Ovary (tissue), 7 donors: ENCODE measurements at regions not wholly inside any gene's neighbourhood (a gene's known extent, or its start where the extent isn't known, plus 50 kb on each side); places are given as distances from the start of the nearest gene placed in this dataset.

Source experiments
- DNase-seq, 5 donors: peaks; one replicate each; pipeline ENCODE4 v3.0.0-alpha.2; 2019 to 2020
- H3K27ac ChIP-seq, 2 donors: fragments of 200-600 bp; one replicate each; pipeline versions ENCODE4 v1.5.1 to v1.8.0; 2019 to 2022
- H3K27me3 ChIP-seq: fragments of 200-600 bp; one replicate; pipeline ENCODE4 v1.8.0; 2022
- H3K36me3 ChIP-seq: fragments of 200-600 bp; sonication (generic); one replicate; pipeline ENCODE4 v1.5.1; 2019
- H3K4me1 ChIP-seq: one replicate; pipeline ENCODE4 v1.8.1; 2013; ENCODE audit warnings: mild to moderate bottlenecking, moderate library complexity; ENCODE audit not compliant: insufficient read depth
- H3K4me3 ChIP-seq: fragments of 200-600 bp; sonication (generic); one replicate; pipeline ENCODE4 v1.5.1; 2017
- H3K9me3 ChIP-seq, 2 donors: fragments of 200-600 bp in 1 of 2; sonication (generic) in 1 of 2; one replicate each; pipeline versions ENCODE4 v1.5.1 to v1.8.1; 2013 to 2019; ENCODE audit warnings: mild to moderate bottlenecking in 1 of 2, moderate library complexity in 1 of 2
- EP300 ChIP-seq: sonication (generic); formaldehyde crosslinking; IDR thresholded peaks from one replicate; pipeline ENCODE4 v1.6.1; 2017; ENCODE audit warnings: antibody characterized with exemption
- POLR2A ChIP-seq: fragments of 450-650 bp; IDR thresholded peaks from one replicate; pipeline ENCODE4 v1.6.1; 2017; ENCODE audit warnings: antibody characterized with exemption, mild to moderate bottlenecking, moderate library complexity
- WGBS, 3 donors: extraction: QIAGEN DNeasy Blood & Tissue Kit in 1 of 3; methylation state at CpG; one replicate each; pipeline versions ENCODE4 v1.1.5 to v1.1.7; 2013 to 2017; 5-methylcytosine and 5-hydroxymethylcytosine counted together
- intact Hi-C, 4 donors: fragments of 100-400 bp; cut with DNase I; formaldehyde crosslinking; loops; one replicate each; pipeline versions ENCODE4 v1.11.0 to v1.15.1; 2022 to 2023
- TF ChIP-seq, protein P1 (sequence below), 3 donors: fragments of 450-650 bp in 2 of 3; fragments of 200-600 bp in 1 of 3; IDR thresholded peaks; one replicate each; pipeline versions ENCODE4 v1.5.1 to v1.8.0; 2016 to 2022; ENCODE audit warnings: antibody characterized with exemption in 3 of 3, mild to moderate bottlenecking in 1 of 3
- donor health status: DM: no; HTN: no; CAD: no; lungs with moderate emphysema.
- donor health status: DM: no; HTN: no; CAD: no.
- donor health status: Bipolar disorder and iron deficiency.
- donor health status: DM: no; HTN: no; CAD: no.
- donor health status: DM: yes; HTN: yes; CAD: no.

DNA sequence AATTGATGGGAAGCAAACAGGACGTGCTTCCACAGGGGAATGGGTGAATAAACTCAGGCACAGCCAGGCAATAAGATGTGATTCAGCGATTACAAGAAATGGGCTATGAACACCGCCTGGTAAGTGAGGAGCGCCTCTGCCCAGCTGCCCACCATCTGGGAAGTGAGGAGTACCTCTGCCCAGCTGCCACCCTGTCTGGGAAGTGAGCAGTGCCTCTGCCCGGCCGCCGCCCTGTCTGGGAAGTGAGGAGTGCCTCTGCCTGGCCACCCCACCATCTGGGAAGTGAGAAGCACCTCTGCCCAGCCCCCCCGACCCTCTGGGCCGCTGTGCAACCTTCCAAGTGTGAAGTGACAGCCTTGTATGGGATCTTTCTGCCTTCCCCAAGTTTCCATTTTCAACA, 73.2 kb upstream of the PRR5 start:
- TF ChIP-seq EP300, result no peak
- TF ChIP-seq, protein P1, sequence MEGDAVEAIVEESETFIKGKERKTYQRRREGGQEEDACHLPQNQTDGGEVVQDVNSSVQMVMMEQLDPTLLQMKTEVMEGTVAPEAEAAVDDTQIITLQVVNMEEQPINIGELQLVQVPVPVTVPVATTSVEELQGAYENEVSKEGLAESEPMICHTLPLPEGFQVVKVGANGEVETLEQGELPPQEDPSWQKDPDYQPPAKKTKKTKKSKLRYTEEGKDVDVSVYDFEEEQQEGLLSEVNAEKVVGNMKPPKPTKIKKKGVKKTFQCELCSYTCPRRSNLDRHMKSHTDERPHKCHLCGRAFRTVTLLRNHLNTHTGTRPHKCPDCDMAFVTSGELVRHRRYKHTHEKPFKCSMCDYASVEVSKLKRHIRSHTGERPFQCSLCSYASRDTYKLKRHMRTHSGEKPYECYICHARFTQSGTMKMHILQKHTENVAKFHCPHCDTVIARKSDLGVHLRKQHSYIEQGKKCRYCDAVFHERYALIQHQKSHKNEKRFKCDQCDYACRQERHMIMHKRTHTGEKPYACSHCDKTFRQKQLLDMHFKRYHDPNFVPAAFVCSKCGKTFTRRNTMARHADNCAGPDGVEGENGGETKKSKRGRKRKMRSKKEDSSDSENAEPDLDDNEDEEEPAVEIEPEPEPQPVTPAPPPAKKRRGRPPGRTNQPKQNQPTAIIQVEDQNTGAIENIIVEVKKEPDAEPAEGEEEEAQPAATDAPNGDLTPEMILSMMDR (IDR thresholded peaks at IDR 0.05), result no peak
- no peaks in the 10 kb centered on the region for H3K9me3 ChIP-seq
- DNase-seq, result peak in 1 of 5 donors; percentile 19
- H3K4me3 ChIP-seq, result no peak overlapping the region
- 79 to 86% (median 85%) methylated on average over 9 of the region's 9 CpGs for WGBS, 3 donors
- H3K27me3 ChIP-seq, result no peaks in the 10 kb centered on the region
- intact Hi-C loops, result loop anchor here (5.0 to 10.0 kb wide), 4 partner anchors 544 to 637 kb away; no protein-coding TSS in a partner anchor
- H3K27ac ChIP-seq, result no peak overlapping the region
- H3K4me1 ChIP-seq, result no peaks in the 10 kb centered on the region
- H3K36me3 ChIP-seq, result no peaks in the 10 kb centered on the region

GRCh38 chr22:44628273-44628672, 73.7 kb upstream of the PRR5 start:
- WGBS, 3 donors, result 51 to 73% (median 65%) methylated on average over 4 of the region's 4 CpGs
- no peaks in the 10 kb centered on the region for H3K9me3 ChIP-seq
- no peak overlapping the region for H3K4me3 ChIP-seq
- intact Hi-C loops, result loop anchor here (5.0 to 10.0 kb wide), 4 partner anchors 543 to 636 kb away; no protein-coding TSS in a partner anchor
- TF ChIP-seq EP300 (no peak), POLR2A (no peak)
- TF ChIP-seq, protein P1 (IDR thresholded peaks at IDR 0.05), result no peak
- no peaks in the 10 kb centered on the region for H3K36me3 ChIP-seq
- H3K27ac ChIP-seq, result no peak overlapping the region
- H3K4me1 ChIP-seq, result no peaks in the 10 kb centered on the region
- no peaks in the 10 kb centered on the region for H3K27me3 ChIP-seq
- DNase-seq, result peak in 1 of 5 donors; percentile 26

- no peak for DNase-seq
- Histone ChIP-seq H3K36me3 (no peaks in the 10 kb centered on the region), H3K27ac (no peak overlapping the region), H3K27me3 (no peaks in the 10 kb centered on the region), H3K4me3 (no peak overlapping the region), H3K4me1 (no peaks in the 10 kb centered on the region), H3K9me3 (no peaks in the 10 kb centered on the region)
- TF ChIP-seq EP300, result no peak
- TF ChIP-seq, protein P1 (IDR thresholded peaks at IDR 0.05), result no peak
- intact Hi-C loops, result loop anchor here (2.0 to 10.0 kb wide), 5 partner anchors 543 to 635 kb away; no protein-coding TSS in a partner anchor
- WGBS, 3 donors, result 48 to 53% (median 51%) methylated on average over 19 of the region's 19 CpGs
Measured at GRCh38 chr22:44627521-44628139, 74.4 kb upstream of the PRR5 start.

GRCh38 chr22:44625981-44626687, 75.9 kb upstream of the PRR5 start:
- TF ChIP-seq, protein P1 (IDR thresholded peaks at IDR 0.05), result peak; percentile 91 to 99 (median 99)
- no peak for TF ChIP-seq POLR2A
- TF ChIP-seq EP300, result no peak

More at GRCh38 chr22:44625981-44626687, 75.9 kb upstream of the PRR5 start:
- peak; percentile 64 to 84 (median 78) for DNase-seq
- 3 to 6% (median 5%) methylated on average over 16 of the region's 16 CpGs for WGBS, 3 donors
- H3K36me3 ChIP-seq, result no peaks in the 10 kb centered on the region
- H3K9me3 ChIP-seq, result no peaks in the 10 kb centered on the region
- no peaks in the 10 kb centered on the region for H3K27me3 ChIP-seq
- no peak overlapping the region for H3K4me3 ChIP-seq
- H3K27ac ChIP-seq, result no peak overlapping the region
- intact Hi-C loops, result loop anchor here (2.0 to 10.0 kb wide), 5 partner anchors 541 to 634 kb away; no protein-coding TSS in a partner anchor
- H3K4me1 ChIP-seq, result no peaks in the 10 kb centered on the region
